MM.1S (cell line): ENCODE measurements at regions not wholly inside any gene's neighbourhood (a gene's known extent, or its start where the extent isn't known, plus 50 kb on each side); places are given as distances from the start of the nearest gene placed in this dataset.

Source experiments
- EZH2 ChIP-seq: fragments of 300-600 bp; sonication (generic); optimal IDR thresholded peaks from 2 replicates; pipeline ENCODE3; 2017; ENCODE audit warnings: low read depth, mild to moderate bottlenecking, antibody characterized with exemption, low read length, mixed read lengths
- EZH2phosphoT487 ChIP-seq: fragments of 300-600 bp; sonication (generic); IDR thresholded peaks from 2 replicates; pipeline ENCODE4 v1.6.1; 2018; ENCODE audit warnings: antibody characterized with exemption, low read length
- TF ChIP-seq, protein P1 (sequence below): fragments of 300-600 bp; sonication (generic); IDR thresholded peaks from 2 replicates; pipeline ENCODE4 v1.5.1; 2016; ENCODE audit warnings: antibody characterized with exemption, low read length, mixed read lengths

DNA sequence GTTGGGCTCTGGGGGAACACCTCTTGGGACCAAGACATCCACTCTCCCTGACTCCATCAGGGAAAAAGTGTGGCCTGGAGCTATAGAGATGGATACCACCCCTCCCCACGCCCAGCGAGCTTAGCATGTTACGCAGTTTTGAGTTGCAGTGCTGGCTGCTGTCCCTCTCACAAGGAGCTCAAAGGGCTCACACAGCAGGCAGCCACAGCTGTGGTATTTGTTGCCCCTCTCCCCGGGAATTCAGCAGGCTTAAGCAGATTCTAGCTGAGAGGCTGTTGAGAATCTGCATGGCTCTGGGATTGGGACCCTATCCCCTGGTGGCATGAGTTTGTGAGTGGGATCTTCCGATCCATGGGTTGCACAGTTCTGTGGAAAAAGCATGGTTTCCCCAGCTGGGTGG lies 673.1 kb upstream of the FSHR start:
- TF ChIP-seq, protein P1, sequence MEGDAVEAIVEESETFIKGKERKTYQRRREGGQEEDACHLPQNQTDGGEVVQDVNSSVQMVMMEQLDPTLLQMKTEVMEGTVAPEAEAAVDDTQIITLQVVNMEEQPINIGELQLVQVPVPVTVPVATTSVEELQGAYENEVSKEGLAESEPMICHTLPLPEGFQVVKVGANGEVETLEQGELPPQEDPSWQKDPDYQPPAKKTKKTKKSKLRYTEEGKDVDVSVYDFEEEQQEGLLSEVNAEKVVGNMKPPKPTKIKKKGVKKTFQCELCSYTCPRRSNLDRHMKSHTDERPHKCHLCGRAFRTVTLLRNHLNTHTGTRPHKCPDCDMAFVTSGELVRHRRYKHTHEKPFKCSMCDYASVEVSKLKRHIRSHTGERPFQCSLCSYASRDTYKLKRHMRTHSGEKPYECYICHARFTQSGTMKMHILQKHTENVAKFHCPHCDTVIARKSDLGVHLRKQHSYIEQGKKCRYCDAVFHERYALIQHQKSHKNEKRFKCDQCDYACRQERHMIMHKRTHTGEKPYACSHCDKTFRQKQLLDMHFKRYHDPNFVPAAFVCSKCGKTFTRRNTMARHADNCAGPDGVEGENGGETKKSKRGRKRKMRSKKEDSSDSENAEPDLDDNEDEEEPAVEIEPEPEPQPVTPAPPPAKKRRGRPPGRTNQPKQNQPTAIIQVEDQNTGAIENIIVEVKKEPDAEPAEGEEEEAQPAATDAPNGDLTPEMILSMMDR: no peak
- TF ChIP-seq EZH2 (no peak), EZH2phosphoT487 (no peak)
